HG03095 (cell line): ENCODE measurements at regions not wholly inside any gene's neighbourhood (a gene's known extent, or its start where the extent isn't known, plus 50 kb on each side); places are given as distances from the start of the nearest gene placed in this dataset.
"Not testable (repeated sequence)": the region's sequence is repeated elsewhere in the genome, so short reads cannot be mapped to it uniquely, and the experiment has no call there.

ENCODE experiments used
- ATAC-seq: cut with Tn5 transposase; IDR thresholded peaks from one replicate; pipeline ENCODE4 v1.9.1; 2021; ENCODE audit warnings: moderate library complexity; ENCODE audit not compliant: unreplicated experiment

- ATAC-seq: no peak
These were observed 120.9 kb downstream of the TMEM168 start for GRCh38 chr7:112669306-112669705.

- no peak for ATAC-seq
These were observed 120.0 kb downstream of the TMEM168 start for GRCh38 chr7:112670193-112670592.

- no peak for ATAC-seq
These were observed 111.6 kb downstream of the TMEM168 start for GRCh38 chr7:112678626-112679025.

GRCh38 chr7:112689466-112690177 is 100.6 kb downstream of the TMEM168 start:
- ATAC-seq: not testable (repeated sequence)

GRCh38 chr7:112692333-112692732 is 97.9 kb downstream of the TMEM168 start:
- no peak for ATAC-seq

GRCh38 chr7:112697211-112697610 is 93.0 kb downstream of the TMEM168 start:
- ATAC-seq: not testable (repeated sequence)

- no peak for ATAC-seq
These were observed 90.3 kb downstream of the TMEM168 start for GRCh38 chr7:112699725-112700513.

- no peak for ATAC-seq
These were observed 88.7 kb downstream of the TMEM168 start for GRCh38 chr7:112701456-112701855.

GRCh38 chr7:112707655-112708054 is 82.5 kb downstream of the TMEM168 start:
- no peak for ATAC-seq

GRCh38 chr7:112708236-112708635 is 82.0 kb downstream of the TMEM168 start:
- no peak for ATAC-seq
